BLaER1 (cell line): ENCODE measurements at regions not wholly inside any gene's neighbourhood (a gene's known extent, or its start where the extent isn't known, plus 50 kb on each side); places are given as distances from the start of the nearest gene placed in this dataset.

Experiments used
- H3K27ac ChIP-seq: shearing (Covaris generic); formaldehyde crosslinking; 2 replicates; pipeline ENCODE4 v1.8.1; 2022
- H3K27me3 ChIP-seq: shearing (Covaris generic); formaldehyde crosslinking; 2 replicates; pipeline ENCODE4 v1.8.1; 2022
- H3K36me3 ChIP-seq: shearing (Covaris generic); formaldehyde crosslinking; 2 replicates; pipeline ENCODE4 v1.8.1; 2022
- H3K4me1 ChIP-seq: shearing (Covaris generic); formaldehyde crosslinking; 2 replicates; pipeline ENCODE4 v1.8.1; 2022
- H3K4me2 ChIP-seq: shearing (Covaris generic); formaldehyde crosslinking; 2 replicates; pipeline ENCODE4 v1.8.1; 2022
- H3K4me3 ChIP-seq: shearing (Covaris generic); formaldehyde crosslinking; 2 replicates; pipeline ENCODE4 v1.8.1; 2022
- H3K9ac ChIP-seq: shearing (Covaris generic); formaldehyde crosslinking; 2 replicates; pipeline ENCODE4 v1.8.1; 2022
- H3K9me3 ChIP-seq: shearing (Covaris generic); formaldehyde crosslinking; 2 replicates; pipeline ENCODE4 v1.8.1; 2022
- H4K20me1 ChIP-seq: shearing (Covaris generic); formaldehyde crosslinking; 2 replicates; pipeline ENCODE4 v1.8.1; 2022
- Cebpa-rat ChIP-seq: shearing (Covaris generic); IDR thresholded peaks from 2 replicates; pipeline ENCODE4 v1.8.1; 2022

GRCh38 chr12:43011383-43011926 is 421.9 kb upstream of the PRICKLE1 start:
- peaks cover 11% of the 10 kb centered on the region for H3K9me3 ChIP-seq
- H3K4me3 ChIP-seq, result no peak overlapping the region
- no peak overlapping the region for H3K4me2 ChIP-seq
- no peaks in the 10 kb centered on the region for H4K20me1 ChIP-seq
- H3K36me3 ChIP-seq, result no peaks in the 10 kb centered on the region
- H3K9ac ChIP-seq, result no peak overlapping the region
- H3K27ac ChIP-seq, result no peak overlapping the region
- no peaks in the 10 kb centered on the region for H3K4me1 ChIP-seq
- no peak for TF ChIP-seq Cebpa-rat
- H3K27me3 ChIP-seq, result no peaks in the 10 kb centered on the region

GRCh38 chr12:43009846-43010240 is 420.3 kb upstream of the PRICKLE1 start:
- Histone ChIP-seq H3K27me3 (no peaks in the 10 kb centered on the region), H3K27ac (no peak overlapping the region), H3K9me3 (no peaks in the 10 kb centered on the region), H4K20me1 (no peaks in the 10 kb centered on the region), H3K36me3 (no peaks in the 10 kb centered on the region), H3K4me2 (no peak overlapping the region), H3K4me1 (no peaks in the 10 kb centered on the region), H3K4me3 (no peak overlapping the region), H3K9ac (no peak overlapping the region)
- TF ChIP-seq Cebpa-rat, result no peak

GRCh38 chr12:43008953-43009845 is 419.7 kb upstream of the PRICKLE1 start:
- Histone ChIP-seq H3K4me3 (no peak overlapping the region), H3K36me3 (no peaks in the 10 kb centered on the region), H3K27me3 (no peaks in the 10 kb centered on the region), H3K4me1 (no peaks in the 10 kb centered on the region), H3K9ac (no peak overlapping the region), H3K4me2 (no peak overlapping the region), H3K27ac (no peak overlapping the region), H3K9me3 (no peaks in the 10 kb centered on the region), H4K20me1 (no peaks in the 10 kb centered on the region)
- no peak for TF ChIP-seq Cebpa-rat

- H3K4me1 ChIP-seq, result no peaks in the 10 kb centered on the region
- H3K4me3 ChIP-seq, result no peak overlapping the region
- H3K27me3 ChIP-seq, result no peaks in the 10 kb centered on the region
- H3K27ac ChIP-seq, result no peak overlapping the region
- no peaks in the 10 kb centered on the region for H3K9me3 ChIP-seq
- H4K20me1 ChIP-seq, result no peaks in the 10 kb centered on the region
- H3K9ac ChIP-seq, result no peak overlapping the region
- no peaks in the 10 kb centered on the region for H3K36me3 ChIP-seq
- H3K4me2 ChIP-seq, result no peak overlapping the region
- no peak for TF ChIP-seq Cebpa-rat
These were observed 415.4 kb upstream of the PRICKLE1 start for GRCh38 chr12:43004908-43005307.

GRCh38 chr12:43004141-43004540 is 414.6 kb upstream of the PRICKLE1 start:
- no peaks in the 10 kb centered on the region for H3K9me3 ChIP-seq
- no peak overlapping the region for H3K4me2 ChIP-seq
- TF ChIP-seq Cebpa-rat, result no peak
- H3K36me3 ChIP-seq, result no peaks in the 10 kb centered on the region
- no peak overlapping the region for H3K9ac ChIP-seq
- no peaks in the 10 kb centered on the region for H3K27me3 ChIP-seq
- H3K4me3 ChIP-seq, result no peak overlapping the region
- H3K4me1 ChIP-seq, result no peaks in the 10 kb centered on the region
- no peak overlapping the region for H3K27ac ChIP-seq
- H4K20me1 ChIP-seq, result no peaks in the 10 kb centered on the region

GRCh38 chr12:42996869-42997431 is 407.4 kb upstream of the PRICKLE1 start:
- H4K20me1 ChIP-seq, result no peaks in the 10 kb centered on the region
- H3K4me1 ChIP-seq, result no peaks in the 10 kb centered on the region
- no peaks in the 10 kb centered on the region for H3K9me3 ChIP-seq
- H3K4me3 ChIP-seq, result no peak overlapping the region
- H3K27me3 ChIP-seq, result no peaks in the 10 kb centered on the region
- no peak overlapping the region for H3K4me2 ChIP-seq
- H3K36me3 ChIP-seq, result no peaks in the 10 kb centered on the region
- no peak overlapping the region for H3K9ac ChIP-seq
- no peak overlapping the region for H3K27ac ChIP-seq
- TF ChIP-seq Cebpa-rat, result no peak

DNA sequence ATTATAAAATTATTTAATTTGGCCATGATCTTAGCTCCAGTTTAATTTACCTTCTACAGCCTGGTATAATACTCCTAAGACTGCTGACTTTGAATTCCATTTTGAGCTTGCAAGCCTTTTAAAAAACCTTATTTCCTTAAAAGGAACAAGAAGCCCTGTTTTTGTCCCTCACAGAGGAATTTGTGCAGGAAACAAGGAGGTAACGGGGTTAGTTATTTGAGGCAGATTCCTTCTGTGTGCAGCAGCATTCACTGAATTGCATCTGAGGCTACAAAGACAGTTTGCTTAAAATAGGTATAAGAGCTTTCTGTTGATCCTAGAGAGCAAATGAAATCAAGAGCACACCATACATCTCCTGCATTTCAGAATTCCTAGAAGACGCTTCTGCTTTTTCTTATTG is 403.3 kb upstream of the PRICKLE1 start:
- H3K9me3 ChIP-seq, result no peaks in the 10 kb centered on the region

DNA sequence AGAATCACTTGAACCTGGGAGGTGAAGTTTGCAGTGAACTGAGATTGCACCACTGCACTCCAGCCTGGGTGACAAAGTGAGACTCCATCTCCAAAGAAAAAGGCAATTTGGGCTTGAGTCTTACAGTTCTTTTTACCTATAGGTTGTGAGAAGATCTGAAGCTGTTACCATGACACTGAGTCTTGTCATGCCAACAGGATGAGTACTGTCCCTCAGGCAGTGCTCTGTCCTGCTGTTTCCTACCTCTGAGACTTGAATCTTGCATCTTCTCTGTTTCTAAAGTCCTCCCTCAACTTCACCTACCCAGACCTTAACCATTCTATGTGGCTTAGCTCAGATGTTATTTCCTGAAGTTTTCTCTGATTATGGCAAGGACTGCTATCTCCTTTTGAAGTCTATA is 400.8 kb upstream of the PRICKLE1 start:
- Histone ChIP-seq H3K9ac (no peak overlapping the region), H3K36me3 (no peaks in the 10 kb centered on the region), H3K9me3 (no peaks in the 10 kb centered on the region), H3K27ac (no peak overlapping the region), H3K4me2 (no peak overlapping the region), H3K4me1 (no peaks in the 10 kb centered on the region), H3K4me3 (no peak overlapping the region), H3K27me3 (no peaks in the 10 kb centered on the region), H4K20me1 (no peaks in the 10 kb centered on the region)
- no peak for TF ChIP-seq Cebpa-rat

More for the DNA sequence above, 403.3 kb upstream of the PRICKLE1 start:
- H4K20me1 ChIP-seq, result no peaks in the 10 kb centered on the region
- no peak overlapping the region for H3K27ac ChIP-seq
- H3K9ac ChIP-seq, result no peak overlapping the region
- no peaks in the 10 kb centered on the region for H3K36me3 ChIP-seq
- H3K27me3 ChIP-seq, result no peaks in the 10 kb centered on the region
- H3K4me2 ChIP-seq, result no peak overlapping the region
- H3K4me1 ChIP-seq, result no peaks in the 10 kb centered on the region
- no peak overlapping the region for H3K4me3 ChIP-seq
- no peak for TF ChIP-seq Cebpa-rat

DNA sequence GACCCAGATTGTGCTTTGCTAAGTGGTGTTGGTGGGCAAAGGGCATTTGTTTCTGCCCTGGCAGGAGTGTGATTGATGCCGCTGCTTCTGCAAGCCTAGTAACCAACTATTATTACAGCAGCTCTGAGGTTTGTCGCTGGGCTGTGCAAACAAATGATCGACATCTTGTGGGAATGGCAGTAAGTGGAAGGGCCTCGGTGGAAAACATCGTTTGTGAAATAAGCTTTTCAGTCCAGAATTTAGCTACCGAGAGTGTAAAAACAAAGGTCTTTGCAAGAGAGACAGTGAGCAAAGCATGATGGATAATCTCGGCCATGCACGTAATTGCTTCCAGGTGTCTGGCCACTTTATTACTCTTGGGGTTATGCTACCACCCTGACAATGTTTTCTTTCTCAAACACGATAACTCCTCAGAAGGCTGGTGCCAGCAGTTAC is 397.7 kb upstream of the PRICKLE1 start:
- TF ChIP-seq Cebpa-rat, result no peak
- Histone ChIP-seq H3K9me3 (no peaks in the 10 kb centered on the region), H4K20me1 (no peaks in the 10 kb centered on the region), H3K4me1 (no peaks in the 10 kb centered on the region), H3K4me2 (no peak overlapping the region), H3K9ac (no peak overlapping the region), H3K4me3 (no peak overlapping the region), H3K36me3 (no peaks in the 10 kb centered on the region), H3K27ac (no peak overlapping the region), H3K27me3 (no peaks in the 10 kb centered on the region)

DNA sequence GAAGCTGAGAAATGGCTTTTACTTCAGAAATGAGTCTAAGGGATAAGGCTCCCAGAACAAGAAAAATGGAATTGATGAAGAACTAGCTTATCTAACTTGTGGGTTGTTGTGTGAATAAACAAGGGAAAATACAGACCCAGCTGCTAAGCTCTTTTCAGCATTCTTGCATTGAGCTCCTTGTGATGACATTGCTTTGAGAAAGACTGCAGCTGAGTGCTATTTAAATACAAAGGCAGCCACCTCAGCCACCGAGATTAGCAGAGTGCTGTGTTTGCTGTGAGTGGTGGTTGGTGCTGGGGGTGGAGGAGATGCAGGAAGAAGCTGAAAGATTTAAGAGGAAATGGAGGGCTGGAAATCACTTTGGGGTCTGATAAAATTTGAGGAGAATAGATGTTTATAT is 396.0 kb upstream of the PRICKLE1 start:
- no peaks in the 10 kb centered on the region for H4K20me1 ChIP-seq
- no peaks in the 10 kb centered on the region for H3K27me3 ChIP-seq
- TF ChIP-seq Cebpa-rat, result no peak
- H3K36me3 ChIP-seq, result no peaks in the 10 kb centered on the region
- H3K9ac ChIP-seq, result no peak overlapping the region
- H3K4me3 ChIP-seq, result no peak overlapping the region
- H3K4me1 ChIP-seq, result no peaks in the 10 kb centered on the region
- H3K4me2 ChIP-seq, result no peak overlapping the region
- H3K27ac ChIP-seq, result no peak overlapping the region
- no peaks in the 10 kb centered on the region for H3K9me3 ChIP-seq
